HCT116 (cell line): ENCODE measurements at regions not wholly inside any gene's neighbourhood (a gene's known extent, or its start where the extent isn't known, plus 50 kb on each side); places are given as distances from the start of the nearest gene placed in this dataset.

Experiments
- CBX3 ChIP-seq: IDR thresholded peaks from 2 replicates; pipeline ENCODE4 v1.6.1; 2012; ENCODE audit warnings: low read depth
- EZH2phosphoT487 ChIP-seq: fragments of 200-600 bp; IDR thresholded peaks from 2 replicates; pipeline ENCODE4 v1.6.1; 2018; ENCODE audit warnings: antibody characterized with exemption, borderline replicate concordance
- POLR2A ChIP-seq: IDR thresholded peaks from 2 replicates; pipeline ENCODE4 v1.7.0; 2011; ENCODE audit warnings: borderline replicate concordance; ENCODE audit not compliant: insufficient read depth, insufficient read length; ENCODE audit errors: extremely low read depth
- RAD21 ChIP-seq: IDR thresholded peaks from 2 replicates; pipeline ENCODE4 v1.6.1; 2012; ENCODE audit warnings: low read depth, mild to moderate bottlenecking
- ZNF274 ChIP-seq: fragments of 200-500 bp; sonication (Bioruptor generic); IDR thresholded peaks from 2 replicates; pipeline ENCODE4 v1.6.1; 2014; ENCODE audit warnings: mild to moderate bottlenecking, low read depth, low read length, inconsistent platforms
- TF ChIP-seq, protein P1 (sequence below), 3 experiments: fragments of 200-600 bp in 1 of 3; sonication (generic) in 1 of 3; IDR thresholded peaks in 2 of 3; conservative IDR thresholded peaks in 1 of 3; 2 replicates each; pipeline ENCODE4 v1.5.1; 2012 to 2017; ENCODE audit warnings: low read depth in 2 of 3, low read length in 2 of 3, antibody characterized with exemption in 1 of 3, borderline replicate concordance in 1 of 3, control low read depth in 1 of 3, mild to moderate bottlenecking in 1 of 3, mixed read lengths in 1 of 3, mixed run types in 1 of 3, moderate library complexity in 1 of 3; ENCODE audit not compliant: insufficient read depth in 1 of 3

- no peak for TF ChIP-seq POLR2A
- TF ChIP-seq ZNF274, result no peak
- no peak for TF ChIP-seq RAD21
- TF ChIP-seq, protein P1, sequence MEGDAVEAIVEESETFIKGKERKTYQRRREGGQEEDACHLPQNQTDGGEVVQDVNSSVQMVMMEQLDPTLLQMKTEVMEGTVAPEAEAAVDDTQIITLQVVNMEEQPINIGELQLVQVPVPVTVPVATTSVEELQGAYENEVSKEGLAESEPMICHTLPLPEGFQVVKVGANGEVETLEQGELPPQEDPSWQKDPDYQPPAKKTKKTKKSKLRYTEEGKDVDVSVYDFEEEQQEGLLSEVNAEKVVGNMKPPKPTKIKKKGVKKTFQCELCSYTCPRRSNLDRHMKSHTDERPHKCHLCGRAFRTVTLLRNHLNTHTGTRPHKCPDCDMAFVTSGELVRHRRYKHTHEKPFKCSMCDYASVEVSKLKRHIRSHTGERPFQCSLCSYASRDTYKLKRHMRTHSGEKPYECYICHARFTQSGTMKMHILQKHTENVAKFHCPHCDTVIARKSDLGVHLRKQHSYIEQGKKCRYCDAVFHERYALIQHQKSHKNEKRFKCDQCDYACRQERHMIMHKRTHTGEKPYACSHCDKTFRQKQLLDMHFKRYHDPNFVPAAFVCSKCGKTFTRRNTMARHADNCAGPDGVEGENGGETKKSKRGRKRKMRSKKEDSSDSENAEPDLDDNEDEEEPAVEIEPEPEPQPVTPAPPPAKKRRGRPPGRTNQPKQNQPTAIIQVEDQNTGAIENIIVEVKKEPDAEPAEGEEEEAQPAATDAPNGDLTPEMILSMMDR (IDR thresholded peaks at IDR 0.05 in 2 of 3, conservative IDR thresholded peaks at IDR 0.05 in 1 of 3; ENCODE audit: borderline replicate concordance in 1 of 3, insufficient read depth in 1 of 3, low read depth in 2 of 3, low read length in 2 of 3), result no peak
- TF ChIP-seq CBX3, result no peak
- no peak for TF ChIP-seq EZH2phosphoT487
These were observed 76.9 kb downstream of the RHOB start for GRCh38 chr2:20523799-20524187.
